ENCODE measurements at regions not wholly inside any gene's neighbourhood (a gene's known extent, or its start where the extent isn't known, plus 50 kb on each side); places are given as distances from the start of the nearest gene placed in this dataset.

DNA sequence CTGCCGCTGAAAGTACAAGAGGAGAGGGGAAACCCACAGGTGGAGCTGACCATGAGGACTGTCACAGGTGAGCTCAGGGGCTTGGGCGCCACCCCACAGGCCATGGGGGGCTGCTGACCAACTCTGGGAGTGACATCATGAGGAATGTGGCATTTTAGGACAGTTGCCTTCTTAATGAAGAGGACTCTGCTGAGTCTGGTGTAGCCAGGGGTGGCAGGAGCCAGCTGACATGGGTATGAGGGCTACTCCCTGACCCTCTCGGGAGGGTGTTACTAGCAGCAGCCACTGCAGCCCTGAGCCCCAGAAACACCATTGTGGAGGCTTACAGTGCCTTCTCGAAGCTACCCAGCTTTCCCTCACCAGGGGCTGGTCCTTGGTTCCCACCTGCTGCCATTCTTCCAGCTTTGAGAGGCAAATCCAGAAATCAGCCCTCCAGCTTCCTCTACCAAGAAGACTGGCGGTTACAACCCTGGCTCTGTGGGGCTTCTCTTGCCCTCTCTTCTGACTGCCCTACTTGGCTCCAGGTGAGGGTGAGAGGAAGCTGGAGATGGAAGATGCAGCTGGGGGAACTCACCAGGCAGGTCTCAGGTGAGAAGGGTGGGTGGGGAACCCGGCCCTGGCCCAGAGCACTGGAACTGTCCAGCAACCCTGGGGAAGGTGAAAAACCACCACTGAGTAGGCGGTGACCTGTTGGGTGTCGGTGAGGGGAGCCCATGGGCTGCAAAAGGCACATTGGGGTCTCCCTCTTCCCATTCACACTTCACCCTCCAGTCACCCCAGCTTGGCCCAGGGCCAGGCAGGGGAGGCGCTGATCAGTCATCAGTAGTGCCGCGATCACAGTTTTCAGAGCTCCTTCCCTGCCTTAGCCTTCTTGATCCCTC is 98.5 kb downstream of the MCFD2 start:
- no TSS peak for BruUV-seq (replicated peaks)
- no peaks in the 10 kb centered on the region for H3K79me2 ChIP-seq (ENCODE audit: insufficient read depth, low read depth, low read length)
- no peaks in the 10 kb centered on the region for H3K36me3 ChIP-seq (ENCODE audit: insufficient read depth, low read length)
- H3K9me3 ChIP-seq (ENCODE audit: low read length) = no peaks in the 10 kb centered on the region
- ChIA-PET CTCF (ENCODE audit: unreplicated experiment) (no interaction called here), POLR2A (no interaction called here)
- H3K4me3 ChIP-seq (ENCODE audit: low read depth, low read length, poor library complexity, severe bottlenecking) = no peak overlapping the region
- no peaks in the 10 kb centered on the region for H3K9me2 ChIP-seq (ENCODE audit: insufficient read depth, low read length)
- no peaks in the 10 kb centered on the region for H3K4me1 ChIP-seq (ENCODE audit: insufficient read depth, low read length, poor library complexity, severe bottlenecking)
- no peak overlapping the region for H3K27ac ChIP-seq (ENCODE audit: low read depth, low read length, poor library complexity, severe bottlenecking)
- TF ChIP-seq, protein P1, sequence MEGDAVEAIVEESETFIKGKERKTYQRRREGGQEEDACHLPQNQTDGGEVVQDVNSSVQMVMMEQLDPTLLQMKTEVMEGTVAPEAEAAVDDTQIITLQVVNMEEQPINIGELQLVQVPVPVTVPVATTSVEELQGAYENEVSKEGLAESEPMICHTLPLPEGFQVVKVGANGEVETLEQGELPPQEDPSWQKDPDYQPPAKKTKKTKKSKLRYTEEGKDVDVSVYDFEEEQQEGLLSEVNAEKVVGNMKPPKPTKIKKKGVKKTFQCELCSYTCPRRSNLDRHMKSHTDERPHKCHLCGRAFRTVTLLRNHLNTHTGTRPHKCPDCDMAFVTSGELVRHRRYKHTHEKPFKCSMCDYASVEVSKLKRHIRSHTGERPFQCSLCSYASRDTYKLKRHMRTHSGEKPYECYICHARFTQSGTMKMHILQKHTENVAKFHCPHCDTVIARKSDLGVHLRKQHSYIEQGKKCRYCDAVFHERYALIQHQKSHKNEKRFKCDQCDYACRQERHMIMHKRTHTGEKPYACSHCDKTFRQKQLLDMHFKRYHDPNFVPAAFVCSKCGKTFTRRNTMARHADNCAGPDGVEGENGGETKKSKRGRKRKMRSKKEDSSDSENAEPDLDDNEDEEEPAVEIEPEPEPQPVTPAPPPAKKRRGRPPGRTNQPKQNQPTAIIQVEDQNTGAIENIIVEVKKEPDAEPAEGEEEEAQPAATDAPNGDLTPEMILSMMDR (conservative IDR thresholded peaks at IDR 0.05; ENCODE audit: low read length) = no peak
- TF ChIP-seq EZH2phosphoT487 (IDR thresholded peaks at IDR 0.05; ENCODE audit: borderline replicate concordance, low read depth, low read length) = no peak
- H2AFZ ChIP-seq (ENCODE audit: low read length) = no peak overlapping the region
- H4K20me1 ChIP-seq (ENCODE audit: insufficient read depth, low read length) = no peaks in the 10 kb centered on the region
- no peak overlapping the region for H3K4me2 ChIP-seq (ENCODE audit: low read length)
- intact Hi-C loops (cut with micrococcal nuclease; ENCODE audit: unreplicated experiment) = no loop called here
- DNase-seq (ENCODE audit: low spot score) = no peak

DNA sequence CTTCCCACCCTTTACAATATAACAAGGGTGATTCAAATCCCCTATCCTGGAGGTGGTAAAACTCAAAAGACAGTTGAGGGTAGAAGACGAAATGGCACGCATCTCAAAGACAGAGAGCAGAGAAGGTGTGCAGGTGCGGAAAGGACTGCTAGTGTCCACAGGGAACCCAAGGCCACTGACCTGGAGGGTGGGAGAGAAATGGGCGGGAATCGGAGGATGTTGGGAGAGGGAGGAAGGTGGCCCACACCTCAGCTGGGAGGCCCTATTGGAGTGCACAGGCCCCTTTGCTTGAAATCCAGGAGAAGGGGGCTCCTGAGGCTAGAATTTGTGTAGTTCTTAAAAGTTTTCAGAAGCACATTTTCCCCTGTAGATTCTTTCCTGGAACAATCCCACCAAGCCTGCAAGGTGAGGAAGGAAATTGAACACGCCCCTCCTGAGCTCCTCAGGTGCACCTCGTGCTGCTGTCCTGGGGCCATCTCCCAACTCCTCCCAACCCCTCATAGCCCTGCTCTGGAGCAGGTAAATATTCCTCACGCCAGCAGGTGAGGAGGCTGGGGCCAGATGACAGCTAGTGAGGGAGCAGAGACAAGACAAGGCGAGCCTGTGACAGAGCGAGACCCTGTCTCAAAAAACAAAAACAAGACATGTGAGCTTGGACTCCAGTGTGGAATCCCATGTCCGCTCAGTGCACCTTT is 99.3 kb downstream of the MCFD2 start:
- Histone ChIP-seq H3K4me1 (ENCODE audit: insufficient read depth, low read length, poor library complexity, severe bottlenecking) (no peaks in the 10 kb centered on the region), H3K9me3 (ENCODE audit: low read length) (no peaks in the 10 kb centered on the region), H2AFZ (ENCODE audit: low read length) (no peak overlapping the region), H3K9me2 (ENCODE audit: insufficient read depth, low read length) (no peaks in the 10 kb centered on the region), H3K4me2 (ENCODE audit: low read length) (no peak overlapping the region), H3K79me2 (ENCODE audit: insufficient read depth, low read depth, low read length) (no peaks in the 10 kb centered on the region), H3K36me3 (ENCODE audit: insufficient read depth, low read length) (no peaks in the 10 kb centered on the region), H3K4me3 (ENCODE audit: low read depth, low read length, poor library complexity, severe bottlenecking) (no peak overlapping the region), H4K20me1 (ENCODE audit: insufficient read depth, low read length) (no peaks in the 10 kb centered on the region), H3K27ac (ENCODE audit: low read depth, low read length, poor library complexity, severe bottlenecking) (no peak overlapping the region)
- no peak for DNase-seq (ENCODE audit: low spot score)
- ChIA-PET CTCF (ENCODE audit: unreplicated experiment) (no interaction called here), POLR2A (no interaction called here)
- TF ChIP-seq, protein P1 (conservative IDR thresholded peaks at IDR 0.05; ENCODE audit: low read length) = no peak
- TF ChIP-seq EZH2phosphoT487 (IDR thresholded peaks at IDR 0.05; ENCODE audit: borderline replicate concordance, low read depth, low read length) = no peak
- BruUV-seq (replicated peaks) = no TSS peak
- intact Hi-C loops (cut with micrococcal nuclease; ENCODE audit: unreplicated experiment) = no loop called here

Data from OCI-LY7 (cell line).